ENCODE measurements at regions not wholly inside any gene's neighbourhood (a gene's known extent, or its start where the extent isn't known, plus 50 kb on each side); places are given as distances from the start of the nearest gene placed in this dataset.

DNA sequence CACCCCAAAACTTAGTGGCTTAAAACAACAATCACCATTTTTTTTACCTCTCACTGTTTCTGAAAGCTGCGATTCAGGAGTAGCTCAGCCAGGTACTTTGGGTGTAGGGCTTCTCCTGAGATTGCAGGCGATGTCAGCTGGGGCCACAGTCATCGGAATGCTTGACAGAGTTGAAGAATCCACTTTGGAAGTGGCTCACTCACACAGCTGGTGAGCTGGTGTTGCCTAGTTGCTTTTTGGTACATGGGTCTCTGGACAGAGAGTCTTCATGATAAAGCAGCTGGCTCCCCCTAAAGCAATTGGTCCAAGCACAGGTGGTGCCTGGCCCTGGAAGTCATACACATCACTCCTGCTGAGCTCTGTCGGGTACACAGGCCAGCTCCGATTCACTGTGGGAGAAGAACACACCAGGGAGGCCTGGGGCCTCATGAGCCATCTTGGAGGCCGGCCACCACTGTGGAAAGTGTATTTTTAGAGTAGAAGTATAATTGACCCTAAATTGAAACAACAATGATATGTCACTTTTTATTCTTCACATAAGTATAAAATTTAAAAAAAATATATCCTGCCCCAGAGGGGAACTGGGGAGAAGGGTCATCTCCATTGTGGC lies 75.2 kb upstream of the GALNT2 start:
- no peak for DNase-seq (ENCODE audit: low read depth)
- in situ Hi-C loops (cut with HindIII; ENCODE audit: low pct_unique_long_range_greater_than_20kb, low sequenced_read_pairs) = no loop called here

DNA sequence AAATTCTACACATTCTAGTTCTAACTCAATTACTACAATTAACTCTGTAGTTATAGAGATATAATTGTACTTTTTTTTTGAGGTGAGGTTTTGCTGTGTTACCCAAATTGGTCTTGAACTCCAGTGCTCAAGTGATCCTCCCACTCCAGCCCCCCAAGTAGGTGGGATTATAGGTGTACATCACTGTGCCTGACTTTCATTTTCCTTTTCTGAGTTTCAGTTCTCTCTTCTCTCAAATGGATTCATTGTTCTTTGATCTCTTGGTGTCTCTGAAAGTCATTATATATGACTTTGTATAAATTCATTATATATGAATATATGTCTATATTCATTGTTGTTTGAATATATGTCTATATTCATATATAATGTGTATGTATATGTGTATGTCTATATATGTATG lies 74.0 kb upstream of the GALNT2 start:
- in situ Hi-C loops (cut with HindIII; ENCODE audit: low pct_unique_long_range_greater_than_20kb, low sequenced_read_pairs) = no loop called here

DNA sequence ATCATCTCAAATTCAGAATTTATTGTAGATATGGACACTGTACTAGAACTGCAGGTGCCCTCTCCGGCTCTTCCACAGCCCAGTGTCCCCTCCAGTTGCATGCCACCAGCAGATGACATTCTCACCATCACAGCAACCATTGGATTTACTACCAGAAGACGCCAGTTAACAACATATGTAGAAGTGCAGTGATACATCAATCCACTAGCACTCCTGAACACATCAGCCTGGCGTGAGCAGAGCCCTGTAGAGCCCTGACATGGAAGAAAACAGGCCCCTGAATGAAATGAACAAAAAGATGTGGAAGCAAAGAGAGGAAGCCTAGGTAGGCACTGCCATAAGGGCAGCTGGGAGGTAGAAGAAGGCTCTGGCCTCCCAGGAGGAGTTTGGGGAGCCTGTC lies 73.1 kb upstream of the GALNT2 start:
- no peak for DNase-seq (ENCODE audit: low read depth)
- in situ Hi-C loops (cut with HindIII; ENCODE audit: low pct_unique_long_range_greater_than_20kb, low sequenced_read_pairs) = no loop called here

More for the DNA sequence above, 74.0 kb upstream of the GALNT2 start:
- DNase-seq (ENCODE audit: low read depth) = no peak

DNA sequence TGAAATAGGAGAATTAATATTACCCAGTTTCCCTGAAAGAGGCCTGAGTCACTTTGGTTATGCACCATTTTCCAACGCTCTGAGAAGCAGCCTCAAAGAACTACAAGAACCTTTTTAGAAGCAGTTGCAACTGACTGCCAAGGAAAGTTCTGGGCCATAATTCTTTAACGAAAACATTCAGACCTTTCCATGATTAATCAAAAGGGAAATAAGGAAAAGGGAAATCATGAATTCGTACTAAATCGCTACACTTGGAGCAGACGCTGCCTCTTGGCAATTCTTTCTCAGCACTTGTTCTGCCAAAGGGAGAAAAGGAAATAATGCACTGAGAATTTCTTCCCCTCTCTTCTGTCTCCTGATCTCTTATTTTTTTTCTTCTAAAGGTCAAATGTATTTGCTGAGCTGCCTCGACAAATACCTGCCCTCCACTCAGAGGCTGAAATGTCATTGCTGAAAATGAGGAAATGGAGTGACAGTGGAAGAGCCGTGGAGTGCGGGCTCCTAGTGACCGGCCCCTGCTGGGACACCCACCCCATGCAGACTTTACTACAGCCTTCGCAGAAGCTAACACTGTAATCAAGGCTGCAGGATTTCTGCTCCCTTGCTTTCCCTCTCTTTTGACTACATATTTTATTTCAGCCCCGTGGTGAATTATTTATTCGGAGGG lies 67.9 kb upstream of the GALNT2 start:
- in situ Hi-C loops (cut with HindIII; ENCODE audit: low pct_unique_long_range_greater_than_20kb, low sequenced_read_pairs) = no loop called here
- no peak for DNase-seq (ENCODE audit: low read depth)

DNA sequence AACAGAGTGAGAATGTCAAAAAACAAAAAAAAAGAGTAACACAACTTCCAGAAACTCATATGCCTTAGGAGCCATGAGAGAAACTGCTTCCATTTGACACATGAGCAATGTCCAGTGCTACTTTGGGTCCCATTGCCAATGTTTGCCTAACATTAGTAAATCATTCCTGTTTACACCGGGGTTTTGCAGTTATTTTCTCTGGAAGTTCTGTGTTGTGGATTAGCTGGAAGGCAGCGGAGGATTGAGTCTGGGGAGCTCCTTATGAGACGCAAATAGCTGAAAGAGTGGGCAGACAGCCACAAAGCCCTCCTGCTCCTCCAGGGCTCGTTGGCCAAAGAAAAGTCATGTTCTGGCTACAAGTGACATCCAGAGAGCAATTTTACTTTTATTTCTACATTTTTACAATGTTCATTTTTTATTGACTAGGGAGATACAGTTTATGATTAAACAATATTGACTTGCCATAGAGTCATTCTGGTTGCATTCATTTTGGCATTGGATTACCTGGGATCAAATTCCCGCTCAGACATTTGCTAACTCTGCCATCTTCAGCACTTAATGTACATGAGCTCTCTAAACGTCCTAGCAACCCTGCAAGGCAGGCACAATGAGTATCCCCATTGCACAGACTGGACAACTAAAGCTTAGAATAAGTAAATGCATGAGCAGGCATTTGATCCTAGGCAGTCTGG lies 66.4 kb upstream of the GALNT2 start:
- no peak for DNase-seq (ENCODE audit: low read depth)
- in situ Hi-C loops (cut with HindIII; ENCODE audit: low pct_unique_long_range_greater_than_20kb, low sequenced_read_pairs) = no loop called here

DNA sequence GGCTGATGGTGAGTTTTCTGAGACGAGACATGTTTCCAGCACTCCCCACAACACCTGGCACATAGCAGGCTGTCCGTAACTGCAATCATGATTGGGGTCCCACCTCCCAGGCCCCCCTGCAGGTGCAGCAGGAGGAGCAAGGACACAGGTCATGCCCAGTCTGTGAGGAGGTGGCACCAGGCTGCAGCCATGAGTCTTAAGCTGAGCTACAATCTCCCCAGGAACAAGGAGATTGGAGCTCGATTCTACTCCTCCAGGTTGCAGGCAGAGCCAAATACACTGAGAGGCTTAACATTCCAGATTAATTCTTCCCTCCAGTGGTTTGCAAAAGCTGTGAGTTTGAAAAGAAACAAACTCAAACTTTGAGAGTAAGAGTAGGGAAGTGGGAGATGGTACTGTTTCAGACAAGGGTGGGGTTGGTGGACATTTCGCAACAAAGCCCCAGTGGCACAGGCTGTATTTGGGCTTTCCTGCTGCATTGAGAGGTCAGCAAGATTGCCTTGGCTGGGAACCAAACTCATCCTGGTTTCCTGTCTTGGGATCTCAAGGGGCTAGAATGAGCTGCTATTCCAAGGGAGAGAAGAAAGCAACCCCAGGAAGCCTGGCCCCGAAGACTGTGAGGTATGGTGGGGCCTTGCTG lies 64.8 kb upstream of the GALNT2 start:
- no peak for DNase-seq (ENCODE audit: low read depth)
- in situ Hi-C loops (cut with HindIII; ENCODE audit: low pct_unique_long_range_greater_than_20kb, low sequenced_read_pairs) = no loop called here

DNA sequence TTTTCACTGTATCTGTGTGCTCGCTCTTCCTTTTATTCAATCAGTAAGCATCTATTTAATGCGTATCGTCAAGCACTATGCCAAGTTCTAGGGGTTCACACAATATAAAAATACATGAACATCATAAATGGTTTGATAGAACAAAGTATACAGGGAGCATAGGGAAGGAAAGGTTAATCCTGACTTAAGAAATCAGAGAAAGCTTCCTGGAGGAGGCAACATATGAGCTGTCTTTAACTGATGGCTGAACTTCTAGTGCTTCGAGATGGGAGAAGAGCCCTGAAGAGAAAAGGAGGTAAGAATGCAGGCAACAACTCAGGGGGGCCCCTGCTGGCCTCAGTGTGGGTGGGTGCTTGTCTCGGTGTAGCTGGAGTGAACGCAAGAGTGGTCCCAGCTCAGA lies 63.6 kb upstream of the GALNT2 start:
- in situ Hi-C loops (cut with HindIII; ENCODE audit: low pct_unique_long_range_greater_than_20kb, low sequenced_read_pairs) = no loop called here
- DNase-seq (ENCODE audit: low read depth) = no peak

DNA sequence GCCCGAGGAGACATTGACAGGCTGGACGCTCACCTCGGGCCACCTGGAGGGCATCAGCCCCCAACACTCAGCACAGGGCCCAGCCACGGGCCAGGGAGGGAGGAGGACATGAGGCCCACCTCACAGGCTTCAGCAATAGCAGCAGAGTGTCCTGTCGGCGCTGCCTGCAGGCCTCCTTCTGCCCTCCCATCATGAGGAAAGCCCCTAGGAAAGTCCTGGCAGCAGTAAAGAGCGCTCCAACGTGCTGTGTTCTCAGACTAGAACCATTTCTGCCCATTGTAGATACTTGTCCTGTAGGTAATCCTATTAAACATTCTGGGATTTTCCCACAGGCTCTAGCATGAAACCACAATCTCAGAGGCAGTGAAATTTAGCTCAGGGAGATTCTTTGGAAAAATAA lies 62.0 kb upstream of the GALNT2 start:
- no peak for DNase-seq (ENCODE audit: low read depth)
- in situ Hi-C loops (cut with HindIII; ENCODE audit: low pct_unique_long_range_greater_than_20kb, low sequenced_read_pairs) = no loop called here

DNA sequence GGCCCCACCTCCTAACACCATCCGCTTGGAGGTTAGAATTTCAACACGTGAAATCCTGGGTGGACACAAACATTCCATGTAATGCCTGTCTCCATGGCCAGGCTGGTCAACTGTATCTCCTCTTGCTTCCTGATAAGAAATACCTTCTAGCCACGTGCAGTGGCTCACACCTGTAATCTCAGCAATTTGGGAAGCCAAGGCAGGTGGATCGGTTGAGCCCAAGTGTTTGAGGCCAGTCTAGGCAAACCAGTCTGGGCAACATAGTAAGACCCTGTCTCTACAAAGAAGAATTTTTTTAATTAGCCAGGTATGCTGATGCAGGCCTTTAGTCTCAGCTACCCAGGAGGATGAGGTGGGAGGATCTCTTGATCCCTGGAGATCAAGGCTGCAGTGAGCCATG lies 58.3 kb upstream of the GALNT2 start:
- in situ Hi-C loops (cut with HindIII; ENCODE audit: low pct_unique_long_range_greater_than_20kb, low sequenced_read_pairs) = no loop called here
- DNase-seq (ENCODE audit: low read depth) = no peak

DNA sequence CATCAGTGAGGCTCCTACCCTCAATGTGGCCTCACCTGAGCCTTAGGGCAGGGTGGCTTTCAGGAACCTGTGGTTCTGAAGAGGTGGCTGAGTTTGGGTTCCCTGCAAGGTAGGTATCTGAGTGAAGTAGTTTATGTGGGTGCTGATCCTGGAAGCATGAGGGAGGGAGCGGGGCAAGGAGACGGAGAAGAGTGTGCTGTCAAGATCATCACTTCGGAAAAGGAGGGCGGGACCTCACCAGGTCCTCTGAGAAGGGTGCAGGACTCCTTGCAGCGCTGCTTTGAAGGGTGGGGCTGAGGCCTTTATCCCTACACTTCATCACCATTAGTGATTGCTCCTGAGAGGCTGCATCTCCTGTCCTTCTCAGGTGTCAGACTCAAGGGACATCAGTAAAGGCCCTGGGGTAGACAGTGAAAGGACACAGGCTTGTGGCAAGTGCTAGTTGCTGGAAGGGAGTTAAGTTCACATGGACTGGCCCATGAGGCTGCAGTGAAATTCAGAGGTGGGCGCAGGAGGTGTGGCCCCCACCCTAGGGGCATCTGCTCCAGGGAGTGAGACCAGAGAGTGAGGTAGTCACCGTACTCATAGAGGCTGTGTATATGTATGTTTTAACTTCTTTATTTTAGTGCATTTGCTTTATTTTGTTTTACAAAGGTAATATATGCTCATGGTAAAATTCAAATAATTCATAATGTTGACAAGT lies 57.3 kb upstream of the GALNT2 start:
- DNase-seq (ENCODE audit: low read depth) = no peak
- in situ Hi-C loops (cut with HindIII; ENCODE audit: low pct_unique_long_range_greater_than_20kb, low sequenced_read_pairs) = no loop called here

DNA sequence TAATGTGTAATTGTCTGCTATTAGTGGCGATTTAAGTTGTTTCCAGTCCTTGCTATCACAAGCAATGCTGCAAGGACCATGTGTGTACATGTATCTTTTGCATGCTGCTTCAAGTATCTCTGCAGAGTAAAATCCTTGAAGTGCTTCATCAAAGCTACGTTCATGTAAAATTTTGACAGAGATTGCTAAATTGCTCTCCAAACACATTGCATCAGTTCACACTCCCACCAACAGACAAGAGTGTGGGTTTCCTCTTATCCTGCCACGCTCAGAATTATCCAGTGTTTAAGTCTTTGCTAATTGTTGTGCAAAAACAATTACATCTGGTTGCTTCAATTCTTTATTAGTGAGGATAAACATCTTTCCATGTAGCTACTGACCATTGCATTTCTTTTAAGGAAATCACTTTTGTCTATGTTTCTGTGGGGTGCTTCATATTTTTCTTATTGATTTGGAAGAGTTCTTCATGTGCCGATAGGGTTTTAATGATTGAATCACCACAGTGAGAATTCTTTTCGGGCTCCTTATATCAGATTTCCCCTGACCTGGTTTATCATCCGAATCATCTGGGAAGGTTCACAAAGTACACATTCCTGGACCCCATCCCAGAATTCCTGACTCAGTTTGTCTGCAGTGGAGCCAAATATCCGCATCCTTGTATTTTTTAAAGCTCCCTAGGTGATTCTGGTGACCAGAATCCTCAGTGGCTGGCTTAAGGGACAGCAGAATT lies 56.3 kb upstream of the GALNT2 start:
- DNase-seq (ENCODE audit: low read depth) = no peak
- in situ Hi-C loops (cut with HindIII; ENCODE audit: low pct_unique_long_range_greater_than_20kb, low sequenced_read_pairs) = no loop called here

DNA sequence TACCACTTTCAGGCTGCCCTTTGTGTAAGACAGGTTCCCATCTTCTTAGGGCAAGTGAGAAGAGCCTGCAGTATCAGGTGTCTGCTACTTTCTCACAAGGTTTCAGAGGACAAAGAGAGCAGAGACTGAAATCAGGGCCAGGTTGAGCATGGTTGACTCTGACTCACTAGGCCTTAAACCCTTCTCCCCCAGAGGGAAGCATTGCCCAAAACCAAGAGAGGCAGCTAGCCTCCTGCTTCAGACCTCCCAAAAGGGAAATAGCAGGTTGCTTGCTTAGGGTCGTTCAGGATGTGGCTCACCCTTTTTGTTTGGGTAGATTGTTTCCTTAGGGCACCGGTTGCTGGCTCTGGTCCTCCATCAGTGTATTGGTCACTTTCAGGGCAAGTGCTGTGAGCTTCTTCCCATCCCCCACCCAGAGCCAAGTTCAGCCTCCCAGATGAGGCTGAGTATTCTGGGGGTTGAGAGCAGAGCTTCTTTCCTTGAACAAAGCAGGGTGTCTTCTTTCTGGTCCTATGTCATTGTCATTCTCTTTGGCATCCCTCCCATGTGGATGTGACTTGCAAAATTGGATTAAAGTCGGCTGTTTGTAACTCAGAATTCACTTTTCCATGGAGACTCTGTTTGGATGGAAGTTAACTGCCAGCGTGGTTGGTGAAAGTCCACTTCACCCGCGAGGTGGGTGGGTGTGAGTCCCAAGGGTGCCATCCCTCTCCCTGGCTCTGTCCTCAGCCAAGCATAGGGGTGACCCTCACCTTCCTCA lies 55.5 kb upstream of the GALNT2 start:
- in situ Hi-C loops (cut with HindIII; ENCODE audit: low pct_unique_long_range_greater_than_20kb, low sequenced_read_pairs) = no loop called here
- no peak for DNase-seq (ENCODE audit: low read depth)

DNA sequence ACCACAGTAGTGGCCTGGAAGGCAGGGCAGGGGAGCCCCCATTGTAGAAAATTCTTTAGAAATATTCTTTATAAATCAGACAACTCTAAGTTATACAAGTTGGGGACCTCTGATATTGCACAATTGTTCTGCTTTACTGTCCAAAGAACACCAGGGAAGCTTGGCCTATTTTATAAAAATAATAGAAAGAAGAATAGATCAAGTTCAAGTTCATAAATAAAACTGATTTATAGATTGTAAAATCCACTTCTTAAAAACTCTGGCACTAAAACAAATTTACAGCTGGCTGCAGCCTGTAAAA lies 55.0 kb upstream of the GALNT2 start:
- in situ Hi-C loops (cut with HindIII; ENCODE audit: low pct_unique_long_range_greater_than_20kb, low sequenced_read_pairs) = no loop called here

DNA sequence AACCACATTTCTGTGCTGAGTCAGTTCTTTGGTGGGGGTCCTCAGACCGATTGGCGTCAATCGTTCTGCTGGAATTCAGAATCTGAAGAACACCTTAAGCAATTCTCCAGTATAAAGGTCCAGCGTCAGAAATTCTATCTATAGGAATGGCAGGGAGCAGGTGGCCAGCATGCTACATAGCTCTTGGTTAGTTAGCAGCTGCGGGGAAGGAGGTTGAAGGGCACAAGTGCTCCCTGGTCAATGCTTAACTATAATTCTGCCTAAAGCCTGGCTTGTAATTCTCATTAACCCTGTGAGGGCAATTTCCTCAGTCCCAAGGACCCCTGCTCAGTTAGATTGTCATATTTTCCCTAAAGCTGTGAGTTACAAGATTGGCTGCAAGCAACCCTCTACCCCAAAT lies 54.3 kb upstream of the GALNT2 start:
- in situ Hi-C loops (cut with HindIII; ENCODE audit: low pct_unique_long_range_greater_than_20kb, low sequenced_read_pairs) = no loop called here
- no peak for DNase-seq (ENCODE audit: low read depth)

More for the DNA sequence above, 55.0 kb upstream of the GALNT2 start:
- no peak for DNase-seq (ENCODE audit: low read depth)

DNA sequence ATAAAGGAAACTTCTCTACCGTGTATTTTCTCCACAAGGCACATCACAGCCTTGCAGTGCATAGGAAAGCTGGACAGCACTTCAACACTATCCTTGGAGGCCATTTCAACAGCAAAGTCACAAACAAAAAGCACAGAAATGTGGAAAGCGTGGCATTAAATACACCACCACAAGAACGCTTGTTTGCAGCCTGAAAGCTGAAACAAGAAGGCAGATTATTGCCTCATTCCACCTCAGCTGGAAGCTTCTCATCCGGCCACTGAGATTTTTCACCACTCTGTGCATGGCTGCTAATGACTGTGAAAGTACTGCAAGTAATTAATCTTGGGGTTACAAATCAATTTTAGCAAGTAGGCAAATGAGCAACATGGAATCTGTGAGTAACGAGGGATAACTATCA lies 50.9 kb upstream of the GALNT2 start:
- in situ Hi-C loops (cut with HindIII; ENCODE audit: low pct_unique_long_range_greater_than_20kb, low sequenced_read_pairs) = no loop called here
- DNase-seq (ENCODE audit: low read depth) = no peak
